WTC11 (cell line): ENCODE measurements at regions not wholly inside any gene's neighbourhood (a gene's known extent, or its start where the extent isn't known, plus 50 kb on each side); places are given as distances from the start of the nearest gene placed in this dataset.
A peak's percentile ranks its signal among the peaks of the same experiment; 100 is the strongest.

ENCODE experiments used
- ATAC-seq: fragments of 200-7000 bp; cut with Tn5 transposase; 2 replicates; pipeline ENCODE4 v1.10.0; 2021; ENCODE audit warnings: mild to moderate bottlenecking, moderate library complexity
- CTCF ChIA-PET: fragments of 300-600 bp; sonication (Branson Sonifier 250); formaldehyde crosslinking; loops from one replicate; lab custom pipeline; 2021; ENCODE audit warnings: antibody characterized with exemption; lab: Charles Lee
- POLR2A ChIA-PET: fragments of 350-600 bp; sonication (Branson Sonifier 250); formaldehyde crosslinking; loops from one replicate; lab custom pipeline; 2021; ENCODE audit warnings: antibody characterized with exemption; lab: Charles Lee
- DNase-seq: peaks from one replicate; pipeline ENCODE4 v3.0.0; 2021; ENCODE audit warnings: low spot score
- H3K27ac Mint-ChIP-seq: 2 replicates; pipeline ENCODE4 v1.8.0; 2021; ENCODE audit warnings: mixed read lengths
- H3K27me3 Mint-ChIP-seq: 2 replicates; pipeline ENCODE4 v1.8.0; 2021; ENCODE audit warnings: low read depth, mild to moderate bottlenecking, moderate library complexity, mixed read lengths
- H3K36me3 Mint-ChIP-seq: 2 replicates; pipeline ENCODE4 v1.8.0; 2021; ENCODE audit warnings: mixed read lengths
- H3K4me1 Mint-ChIP-seq: 2 replicates; pipeline ENCODE4 v1.8.0; 2022; ENCODE audit warnings: mixed read lengths
- H3K4me3 Mint-ChIP-seq: 2 replicates; pipeline ENCODE4 v1.8.0; 2021; ENCODE audit warnings: mild to moderate bottlenecking, moderate library complexity, mixed read lengths
- H3K9me3 Mint-ChIP-seq: 2 replicates; pipeline ENCODE4 v1.8.0; 2021; ENCODE audit warnings: mixed read lengths
- ATF1 ChIP-seq: sonication (generic); formaldehyde crosslinking; IDR thresholded peaks from 2 replicates; pipeline ENCODE4 v1.8.1; 2023; ENCODE audit warnings: mild to moderate bottlenecking, moderate library complexity, missing genetic modification reagents
- ATF2 ChIP-seq: sonication (generic); formaldehyde crosslinking; IDR thresholded peaks from 2 replicates; pipeline ENCODE4 v1.8.1; 2022; ENCODE audit warnings: low read depth, missing genetic modification reagents, borderline replicate concordance
- ATF3 ChIP-seq: sonication (generic); formaldehyde crosslinking; conservative IDR thresholded peaks from 2 replicates; pipeline ENCODE4 v1.8.1; 2022; ENCODE audit warnings: mild to moderate bottlenecking, missing genetic modification reagents
- CDX4 ChIP-seq: fragments of 250-450 bp; sonication (Bioruptor Pico); IDR thresholded peaks from 2 replicates; pipeline ENCODE4 v1.9.0; 2021; ENCODE audit warnings: moderate library complexity, mild to moderate bottlenecking, inconsistent platforms, borderline replicate concordance
- FOXP4 ChIP-seq: sonication (generic); formaldehyde crosslinking; IDR thresholded peaks from 2 replicates; pipeline ENCODE4 v1.8.0; 2022; ENCODE audit warnings: mild to moderate bottlenecking, missing genetic modification reagents
- GABPB1 ChIP-seq: sonication (generic); formaldehyde crosslinking; IDR thresholded peaks from 2 replicates; pipeline ENCODE4 v1.8.1; 2023; ENCODE audit warnings: mild to moderate bottlenecking, missing genetic modification reagents
- JAZF1 ChIP-seq: fragments of 250-450 bp; sonication (Bioruptor Pico); IDR thresholded peaks from 2 replicates; pipeline ENCODE4 v1.9.0; 2021; ENCODE audit warnings: moderate library complexity, mild to moderate bottlenecking, inconsistent platforms
- KAT7 ChIP-seq: sonication (generic); formaldehyde crosslinking; IDR thresholded peaks from 2 replicates; pipeline ENCODE4 v1.8.1; 2023; ENCODE audit warnings: missing genetic modification reagents, mild to moderate bottlenecking, borderline replicate concordance
- NFATC4 ChIP-seq: fragments of 250-450 bp; sonication (Bioruptor Pico); IDR thresholded peaks from 2 replicates; pipeline ENCODE4 v1.9.0; 2021; ENCODE audit warnings: mild to moderate bottlenecking
- OVOL2 ChIP-seq: fragments of 250-450 bp; sonication (Bioruptor Pico); IDR thresholded peaks from 2 replicates; pipeline ENCODE4 v1.9.0; 2021; ENCODE audit warnings: mild to moderate bottlenecking, borderline replicate concordance
- RORB ChIP-seq: fragments of 250-450 bp; sonication (Bioruptor Pico); IDR thresholded peaks from 2 replicates; pipeline ENCODE4 v1.9.0; 2021; ENCODE audit warnings: mild to moderate bottlenecking
- SP1 ChIP-seq: sonication (generic); formaldehyde crosslinking; conservative IDR thresholded peaks from 2 replicates; pipeline ENCODE4 v1.8.1; 2022; ENCODE audit warnings: missing genetic modification reagents
- TCF7 ChIP-seq: sonication (generic); formaldehyde crosslinking; IDR thresholded peaks from 2 replicates; pipeline ENCODE4 v1.8.0; 2022; ENCODE audit warnings: mild to moderate bottlenecking, low read depth, missing genetic modification reagents, moderate library complexity
- TEAD4 ChIP-seq: sonication (generic); formaldehyde crosslinking; IDR thresholded peaks from 2 replicates; pipeline ENCODE4 v1.8.0; 2022; ENCODE audit warnings: mild to moderate bottlenecking, missing genetic modification reagents
- USF1 ChIP-seq: sonication (generic); formaldehyde crosslinking; IDR thresholded peaks from 2 replicates; pipeline ENCODE4 v1.8.0; 2022; ENCODE audit warnings: mild to moderate bottlenecking, missing genetic modification reagents
- ZBTB43 ChIP-seq: sonication (generic); formaldehyde crosslinking; IDR thresholded peaks from 2 replicates; pipeline ENCODE4 v1.8.1; 2023; ENCODE audit warnings: mild to moderate bottlenecking, missing genetic modification reagents
- ZNF281 ChIP-seq: sonication (generic); formaldehyde crosslinking; IDR thresholded peaks from 2 replicates; pipeline ENCODE4 v1.8.0; 2023; ENCODE audit warnings: mild to moderate bottlenecking, missing genetic modification reagents
- ZNF396 ChIP-seq: fragments of 250-450 bp; sonication (Bioruptor Pico); IDR thresholded peaks from 2 replicates; pipeline ENCODE4 v1.8.0; 2021; ENCODE audit warnings: mild to moderate bottlenecking, moderate library complexity, borderline replicate concordance
- ZNF532 ChIP-seq: fragments of 250-450 bp; sonication (Bioruptor Pico); IDR thresholded peaks from 2 replicates; pipeline ENCODE4 v1.9.0; 2021; ENCODE audit warnings: mild to moderate bottlenecking, borderline replicate concordance

GRCh38 chr20:24393903-24394302 lies 75.5 kb upstream of the SYNDIG1 start:
- TF ChIP-seq ATF3 (CRISPR knock-in tag) (no peak), RORB (CRISPR knock-in tag) (no peak), TCF7 (no peak), ATF2 (CRISPR knock-in tag) (no peak), USF1 (CRISPR knock-in tag) (no peak), KAT7 (no peak), SP1 (CRISPR knock-in tag) (no peak), GABPB1 (CRISPR knock-in tag) (no peak)
- no peak overlapping the region for H3K4me3 Mint-ChIP-seq
- H3K9me3 Mint-ChIP-seq, result peaks cover 17% of the 10 kb centered on the region
- ATAC-seq, result no peak
- DNase-seq, result no peak
- H3K4me1 Mint-ChIP-seq, result peaks cover 15% of the 10 kb centered on the region
- peaks cover 10% of the 10 kb centered on the region for H3K36me3 Mint-ChIP-seq
- no peaks in the 10 kb centered on the region for H3K27me3 Mint-ChIP-seq
- ChIA-PET POLR2A (no interaction called here), CTCF (interaction anchor here (0.9 to 1.2 kb wide), 3 partner anchors 11 to 387 kb away, joined by 3 to 5 read pairs (median 3); no protein-coding TSS in a partner anchor)
- H3K27ac Mint-ChIP-seq, result no peak overlapping the region

- CTCF ChIA-PET, result no interaction called here
- Mint-ChIP-seq H3K27me3 (no peaks in the 10 kb centered on the region), H3K4me3 (no peak overlapping the region), H3K4me1 (peaks cover 15% of the 10 kb centered on the region), H3K9me3 (peaks cover 7% of the 10 kb centered on the region), H3K27ac (no peak overlapping the region), H3K36me3 (no peaks in the 10 kb centered on the region)
- TF ChIP-seq FOXP4 (no peak), ZNF532 (CRISPR knock-in tag) (no peak), ATF1 (CRISPR knock-in tag) (no peak)
- no peak for DNase-seq
- no peak for ATAC-seq
- POLR2A ChIA-PET, result no interaction called here
These were observed 76.8 kb upstream of the SYNDIG1 start for GRCh38 chr20:24392612-24393011.

- Mint-ChIP-seq H3K4me3 (no peak overlapping the region), H3K4me1 (peaks cover 24% of the 10 kb centered on the region), H3K27ac (no peak overlapping the region), H3K27me3 (no peaks in the 10 kb centered on the region), H3K9me3 (no peaks in the 10 kb centered on the region), H3K36me3 (no peaks in the 10 kb centered on the region)
- no peak for DNase-seq
- ChIA-PET CTCF (interaction anchor here (0.6 kb wide), 1 partner anchor 29 kb away, joined by 3 read pairs; no protein-coding TSS in a partner anchor), POLR2A (no interaction called here)
- ATAC-seq, result peak; percentile 55; the same call in 1 of the 2 replicates
- TF ChIP-seq ZNF396 (CRISPR knock-in tag), result no peak
- TF ChIP-seq NFATC4, result no peak
- no peak for TF ChIP-seq KAT7
- no peak for TF ChIP-seq ZNF281
- no peak for TF ChIP-seq ZBTB43
- TF ChIP-seq OVOL2 (CRISPR knock-in tag), result no peak
- TF ChIP-seq TEAD4 (CRISPR knock-in tag), result no peak
- TF ChIP-seq JAZF1 (CRISPR knock-in tag), result no peak
- TF ChIP-seq ATF1 (CRISPR knock-in tag), result no peak
- TF ChIP-seq CDX4 (CRISPR knock-in tag), result no peak
These were observed 79.7 kb upstream of the SYNDIG1 start for GRCh38 chr20:24389686-24390085.
